Uterus (tissue), 3 donors: ENCODE measurements at regions not wholly inside any gene's neighbourhood (a gene's known extent, or its start where the extent isn't known, plus 50 kb on each side); places are given as distances from the start of the nearest gene placed in this dataset.

Experiments
- DNase-seq, 2 donors: peaks; one replicate each; pipeline ENCODE4 v3.0.0-alpha.2; 2019 to 2020
- H3K27ac ChIP-seq, 2 donors: fragments of 200-600 bp; sonication (generic); 1 replicate in 1 of 2; 2 replicates in 1 of 2; pipeline ENCODE4 v1.5.1; 2016 to 2018
- H3K27me3 ChIP-seq, 2 donors: fragments of 200-600 bp; sonication (generic); one replicate each; pipeline ENCODE4 v1.5.1; 2018 to 2019; ENCODE audit warnings: control low read depth in 1 of 2
- H3K36me3 ChIP-seq, 2 donors: fragments of 200-600 bp; sonication (generic); one replicate each; pipeline ENCODE4 v1.5.1; 2019; ENCODE audit warnings: control low read depth in 1 of 2
- H3K4me1 ChIP-seq, 2 donors: fragments of 200-600 bp; sonication (generic); one replicate each; pipeline ENCODE4 v1.5.1; 2018 to 2019; ENCODE audit warnings: control low read depth in 1 of 2
- H3K4me3 ChIP-seq, 2 donors: fragments of 200-600 bp; sonication (generic); 1 replicate in 1 of 2; 2 replicates in 1 of 2; pipeline ENCODE4 v1.5.1; 2018 to 2019; ENCODE audit warnings: mild to moderate bottlenecking in 1 of 2
- H3K9me3 ChIP-seq, 2 donors: fragments of 200-600 bp; sonication (generic); one replicate each; pipeline ENCODE4 v1.5.1; 2019; ENCODE audit warnings: control low read depth in 1 of 2
- POLR2A ChIP-seq, 2 donors: fragments of 450-650 bp; IDR thresholded peaks; one replicate each; pipeline ENCODE4 v1.6.1; 2016; ENCODE audit warnings: antibody characterized with exemption in 2 of 2, mild to moderate bottlenecking in 1 of 2, moderate library complexity in 1 of 2
- intact Hi-C: fragments of 100-400 bp; cut with DNase I; formaldehyde crosslinking; loops from one replicate; pipeline ENCODE4 v1.15.1; 2023; ENCODE audit warnings: low total_unique reads
- TF ChIP-seq, protein P1 (sequence below), 4 experiments: fragments of 200-600 bp in 2 of 4; fragments of 450-650 bp in 2 of 4; sonication (generic) in 2 of 4; IDR thresholded peaks; one replicate each; pipeline ENCODE4 v1.5.1; 2016 to 2019; ENCODE audit warnings: antibody characterized with exemption in 4 of 4, mild to moderate bottlenecking in 2 of 4, moderate library complexity in 1 of 4
- donor health status: DM: yes; HTN: yes; CAD: no.

DNA sequence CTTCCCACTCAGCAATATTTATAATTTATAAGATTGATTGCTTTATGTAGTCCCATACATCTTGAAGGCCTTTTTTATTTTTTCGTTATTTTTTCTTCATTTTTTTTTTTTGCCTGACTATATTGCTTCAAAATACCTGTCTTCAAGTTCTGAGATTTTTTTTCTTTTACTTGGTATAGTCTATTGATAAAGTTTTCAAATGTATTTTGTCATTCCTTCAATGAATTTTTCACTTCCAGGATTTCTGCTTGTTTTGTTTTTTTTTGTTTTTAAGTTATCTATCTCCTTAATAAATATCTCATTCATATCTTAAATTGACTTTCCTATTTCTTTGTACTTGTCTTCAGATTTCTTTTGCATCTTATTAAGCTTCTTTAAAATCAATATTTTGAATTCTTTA, 905.6 kb upstream of the CDH6 start:
- DNase-seq, result no peak
- Histone ChIP-seq H3K27me3 (no peaks in the 10 kb centered on the region), H3K27ac (no peak overlapping the region), H3K9me3 (no peaks in the 10 kb centered on the region), H3K4me1 (no peaks in the 10 kb centered on the region), H3K36me3 (no peaks in the 10 kb centered on the region), H3K4me3 (no peak overlapping the region)
- intact Hi-C loops, result no loop called here
- no peak for TF ChIP-seq POLR2A (IDR thresholded peaks at IDR 0.05)
- TF ChIP-seq, protein P1, sequence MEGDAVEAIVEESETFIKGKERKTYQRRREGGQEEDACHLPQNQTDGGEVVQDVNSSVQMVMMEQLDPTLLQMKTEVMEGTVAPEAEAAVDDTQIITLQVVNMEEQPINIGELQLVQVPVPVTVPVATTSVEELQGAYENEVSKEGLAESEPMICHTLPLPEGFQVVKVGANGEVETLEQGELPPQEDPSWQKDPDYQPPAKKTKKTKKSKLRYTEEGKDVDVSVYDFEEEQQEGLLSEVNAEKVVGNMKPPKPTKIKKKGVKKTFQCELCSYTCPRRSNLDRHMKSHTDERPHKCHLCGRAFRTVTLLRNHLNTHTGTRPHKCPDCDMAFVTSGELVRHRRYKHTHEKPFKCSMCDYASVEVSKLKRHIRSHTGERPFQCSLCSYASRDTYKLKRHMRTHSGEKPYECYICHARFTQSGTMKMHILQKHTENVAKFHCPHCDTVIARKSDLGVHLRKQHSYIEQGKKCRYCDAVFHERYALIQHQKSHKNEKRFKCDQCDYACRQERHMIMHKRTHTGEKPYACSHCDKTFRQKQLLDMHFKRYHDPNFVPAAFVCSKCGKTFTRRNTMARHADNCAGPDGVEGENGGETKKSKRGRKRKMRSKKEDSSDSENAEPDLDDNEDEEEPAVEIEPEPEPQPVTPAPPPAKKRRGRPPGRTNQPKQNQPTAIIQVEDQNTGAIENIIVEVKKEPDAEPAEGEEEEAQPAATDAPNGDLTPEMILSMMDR (IDR thresholded peaks at IDR 0.05), result no peak

DNA sequence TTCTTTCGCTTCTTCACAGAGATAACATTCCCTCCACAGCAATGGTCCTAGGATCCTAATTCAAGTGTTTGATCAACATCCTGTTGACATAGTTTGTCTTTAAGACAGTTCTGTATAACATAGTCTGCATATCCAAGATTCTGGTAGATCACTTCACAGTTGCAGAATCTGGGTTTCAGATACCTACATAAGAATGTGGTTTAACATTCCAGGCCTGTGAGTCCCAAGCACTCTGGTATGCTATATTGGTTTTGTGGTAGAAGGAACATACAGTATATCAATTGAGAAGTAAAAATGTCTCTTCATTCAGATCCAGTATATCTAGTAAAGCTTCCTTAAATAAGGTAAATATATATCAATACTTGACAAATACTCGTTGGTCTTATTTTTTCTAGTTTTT, 914.2 kb upstream of the CDH6 start:
- TF ChIP-seq, protein P1 (IDR thresholded peaks at IDR 0.05), result no peak
- no peak overlapping the region for H3K4me3 ChIP-seq
- no peaks in the 10 kb centered on the region for H3K27me3 ChIP-seq
- H3K9me3 ChIP-seq, result no peaks in the 10 kb centered on the region
- intact Hi-C loops, result no loop called here
- no peak for DNase-seq
- H3K27ac ChIP-seq, result no peak overlapping the region
- no peaks in the 10 kb centered on the region for H3K4me1 ChIP-seq
- H3K36me3 ChIP-seq, result no peaks in the 10 kb centered on the region

DNA sequence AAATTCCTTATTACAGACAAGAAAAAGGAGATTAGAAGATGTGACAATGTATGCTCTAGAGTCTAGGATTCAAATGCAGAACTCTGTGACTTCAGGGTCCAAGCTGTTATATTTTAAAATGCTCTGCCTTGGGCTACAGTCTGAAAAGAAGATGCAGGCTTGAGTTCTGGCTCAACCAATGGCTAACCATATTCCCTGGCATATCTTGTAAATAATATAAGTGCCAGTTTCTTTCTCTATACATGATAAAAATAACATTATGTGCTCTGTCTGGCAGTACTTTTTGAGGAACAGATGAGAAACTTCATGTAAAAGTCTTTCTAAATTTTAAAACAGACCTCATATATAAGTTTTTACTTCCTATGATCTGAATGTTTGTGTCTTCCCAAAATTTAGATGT, 926.5 kb upstream of the CDH6 start:
- intact Hi-C loops, result no loop called here
- H3K9me3 ChIP-seq, result no peaks in the 10 kb centered on the region
- no peak overlapping the region for H3K27ac ChIP-seq
- no peaks in the 10 kb centered on the region for H3K27me3 ChIP-seq
- no peak for DNase-seq
- TF ChIP-seq, protein P1 (IDR thresholded peaks at IDR 0.05), result no peak
- TF ChIP-seq POLR2A (IDR thresholded peaks at IDR 0.05), result no peak
- no peak overlapping the region for H3K4me3 ChIP-seq
- no peaks in the 10 kb centered on the region for H3K36me3 ChIP-seq
- no peaks in the 10 kb centered on the region for H3K4me1 ChIP-seq

DNA sequence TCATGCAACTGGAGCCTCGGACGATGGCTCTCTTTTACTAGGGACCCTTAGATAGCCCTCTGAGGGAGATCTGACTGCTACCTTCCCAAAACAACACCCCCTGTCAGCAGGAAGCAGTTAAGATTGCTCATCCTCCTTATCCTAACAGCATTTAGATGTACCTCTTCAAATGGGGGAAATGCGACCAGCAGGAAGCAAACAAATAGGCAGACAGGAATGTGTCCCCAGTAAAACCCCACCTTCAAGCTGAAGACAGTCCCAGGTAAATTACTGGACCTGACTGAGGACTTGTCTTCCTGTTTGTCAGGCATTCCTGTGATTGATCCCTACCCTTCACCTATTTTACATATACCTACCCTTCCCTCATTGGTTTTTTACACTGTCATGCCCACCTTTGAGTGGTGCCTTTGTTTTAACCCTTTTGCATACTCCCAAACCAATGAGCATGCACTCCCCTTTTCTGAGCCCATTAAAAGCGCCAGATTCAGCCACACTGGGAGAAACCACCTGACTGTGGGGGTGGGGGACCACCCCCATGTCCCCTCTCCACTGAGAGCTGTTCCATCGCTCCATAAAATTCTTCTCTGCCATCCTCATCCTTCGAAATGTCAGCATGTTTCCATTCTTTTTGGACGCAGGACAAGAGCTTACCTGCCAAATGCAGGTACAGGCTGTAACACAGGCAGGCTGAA, 954.0 kb upstream of the CDH6 start:
- H3K9me3 ChIP-seq, result no peaks in the 10 kb centered on the region
- intact Hi-C loops, result no loop called here
- no peaks in the 10 kb centered on the region for H3K36me3 ChIP-seq
- H3K27ac ChIP-seq, result no peak overlapping the region
- H3K27me3 ChIP-seq, result no peaks in the 10 kb centered on the region
- TF ChIP-seq POLR2A (IDR thresholded peaks at IDR 0.05), result no peak
- TF ChIP-seq, protein P1 (IDR thresholded peaks at IDR 0.05), result no peak
- H3K4me1 ChIP-seq, result no peaks in the 10 kb centered on the region
- DNase-seq, result no peak
- H3K4me3 ChIP-seq, result no peak overlapping the region

DNA sequence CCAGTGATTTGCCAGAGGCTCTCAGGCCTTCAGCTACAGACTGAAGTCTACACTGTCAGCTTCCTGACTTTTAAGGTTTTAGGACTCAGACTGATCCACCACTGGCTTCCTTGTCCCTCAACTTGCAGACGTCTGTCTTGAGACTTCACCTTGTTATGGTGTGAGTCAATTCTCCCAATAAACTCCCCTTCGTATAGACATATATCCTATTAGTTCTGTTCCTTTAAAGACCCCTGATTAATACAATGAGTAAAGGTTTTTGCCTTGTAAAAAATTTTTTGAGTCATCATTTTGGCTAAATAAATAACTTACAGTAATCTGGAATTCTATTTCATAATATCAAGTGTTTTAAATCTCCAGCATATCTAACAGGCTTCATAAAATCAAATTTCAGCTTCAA, 956.3 kb upstream of the CDH6 start:
- no peaks in the 10 kb centered on the region for H3K9me3 ChIP-seq
- H3K36me3 ChIP-seq, result no peaks in the 10 kb centered on the region
- H3K4me3 ChIP-seq, result no peak overlapping the region
- DNase-seq, result no peak
- no peak overlapping the region for H3K27ac ChIP-seq
- TF ChIP-seq POLR2A (IDR thresholded peaks at IDR 0.05), result no peak
- TF ChIP-seq, protein P1 (IDR thresholded peaks at IDR 0.05), result no peak
- intact Hi-C loops, result no loop called here
- no peaks in the 10 kb centered on the region for H3K4me1 ChIP-seq
- H3K27me3 ChIP-seq, result no peaks in the 10 kb centered on the region
